MCF 10A (cell line): ENCODE measurements at regions not wholly inside any gene's neighbourhood (a gene's known extent, or its start where the extent isn't known, plus 50 kb on each side); places are given as distances from the start of the nearest gene placed in this dataset.

Experiments used
- BruUV-seq: library from RNA; stranded (reverse); fragments of 400-500 nt; replicated peaks from 2 replicates; lab custom pipeline; 2021; lab: Mats Ljungman, UMichigan
- CTCF ChIA-PET: fragments of 300-600 bp; sonication (Branson Sonifier 250); formaldehyde crosslinking; extraction: SDS; loops from one replicate; lab custom pipeline; 2021; ENCODE audit warnings: antibody characterized with exemption, inconsistent platforms; lab: Yijun Ruan, JAX
- POLR2A ChIA-PET: fragments of 300-600, 350-650 bp; sonication (Branson Sonifier 250); formaldehyde crosslinking; extraction: SDS; loops from one replicate; lab custom pipeline; 2020; ENCODE audit warnings: antibody characterized with exemption, inconsistent platforms; lab: Yijun Ruan, JAX
- DNase-seq: peaks from one replicate; pipeline ENCODE4 v3.0.0-alpha.2; 2018; ENCODE audit not compliant: unreplicated experiment
- H3K27ac Mint-ChIP-seq: one replicate; pipeline ENCODE4 v1.8.0; 2022; ENCODE audit warnings: mild to moderate bottlenecking, low read depth, mixed read lengths; ENCODE audit not compliant: unreplicated experiment
- H3K27me3 Mint-ChIP-seq: one replicate; pipeline ENCODE4 v1.8.0; 2022; ENCODE audit warnings: mixed read lengths; ENCODE audit not compliant: insufficient read depth, unreplicated experiment
- H3K36me3 Mint-ChIP-seq: one replicate; pipeline ENCODE4 v1.8.0; 2022; ENCODE audit warnings: mild to moderate bottlenecking, moderate library complexity, mixed read lengths; ENCODE audit not compliant: insufficient read depth, unreplicated experiment
- H3K4me1 Mint-ChIP-seq: one replicate; pipeline ENCODE4 v1.8.0; 2022; ENCODE audit warnings: mixed read lengths; ENCODE audit not compliant: insufficient read depth, unreplicated experiment
- H3K4me3 Mint-ChIP-seq: one replicate; pipeline ENCODE4 v1.8.0; 2022; ENCODE audit warnings: mild to moderate bottlenecking, moderate library complexity, mixed read lengths; ENCODE audit not compliant: unreplicated experiment
- H3K9me3 Mint-ChIP-seq: one replicate; pipeline ENCODE4 v1.8.0; 2022; ENCODE audit warnings: mixed read lengths; ENCODE audit not compliant: unreplicated experiment
- intact Hi-C: fragments of 100-400 bp; cut with micrococcal nuclease; formaldehyde crosslinking; loops from 2 replicates; pipeline ENCODE4 v1.14.1; 2022
- TF ChIP-seq, protein P1 (sequence below): fragments of 200-600 bp; IDR thresholded peaks from one replicate; pipeline ENCODE4 v1.8.0; 2022; ENCODE audit warnings: antibody characterized with exemption, mild to moderate bottlenecking; ENCODE audit not compliant: unreplicated experiment

DNA sequence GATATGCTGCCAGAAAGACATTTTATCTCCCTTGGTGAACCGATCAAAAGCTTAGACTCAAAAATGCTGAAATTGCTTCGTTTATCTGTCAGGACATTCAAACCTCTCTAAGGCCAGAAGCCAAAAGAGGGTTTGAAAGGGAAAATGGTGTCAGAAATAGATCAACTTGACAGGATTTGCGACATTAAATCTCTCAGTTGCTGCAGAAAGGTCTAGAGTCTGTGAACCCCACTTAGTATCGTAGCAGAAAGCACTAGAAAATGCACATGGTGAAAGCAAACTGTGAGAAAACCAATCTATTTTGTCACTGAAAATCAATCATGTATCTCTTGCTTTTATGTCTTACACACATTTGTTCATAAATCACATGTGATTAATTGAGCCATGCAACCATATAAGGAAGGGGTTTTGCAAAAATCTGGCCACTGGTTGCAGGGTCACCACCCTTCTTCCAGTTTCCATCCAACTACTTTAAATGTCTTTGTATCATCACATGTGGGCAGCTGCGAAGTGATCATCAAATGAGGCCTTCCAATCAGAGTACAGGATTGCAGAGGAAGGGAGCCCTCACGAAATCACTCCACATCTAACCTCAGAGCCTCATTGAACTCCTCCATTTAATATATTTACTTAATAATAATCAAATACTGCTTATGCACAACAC lies 347.2 kb upstream of the ANXA10 start:
- H3K4me1 Mint-ChIP-seq = no peaks in the 10 kb centered on the region
- H3K27ac Mint-ChIP-seq = no peak overlapping the region
- BruUV-seq = no TSS peak
- H3K27me3 Mint-ChIP-seq = no peaks in the 10 kb centered on the region
- CTCF ChIA-PET = interaction anchor here (0.7 kb wide), 1 partner anchor 237 kb away, joined by 3 read pairs; no protein-coding TSS in a partner anchor
- H3K4me3 Mint-ChIP-seq = no peak overlapping the region
- H3K36me3 Mint-ChIP-seq = no peaks in the 10 kb centered on the region
- POLR2A ChIA-PET = no interaction called here
- TF ChIP-seq, protein P1, sequence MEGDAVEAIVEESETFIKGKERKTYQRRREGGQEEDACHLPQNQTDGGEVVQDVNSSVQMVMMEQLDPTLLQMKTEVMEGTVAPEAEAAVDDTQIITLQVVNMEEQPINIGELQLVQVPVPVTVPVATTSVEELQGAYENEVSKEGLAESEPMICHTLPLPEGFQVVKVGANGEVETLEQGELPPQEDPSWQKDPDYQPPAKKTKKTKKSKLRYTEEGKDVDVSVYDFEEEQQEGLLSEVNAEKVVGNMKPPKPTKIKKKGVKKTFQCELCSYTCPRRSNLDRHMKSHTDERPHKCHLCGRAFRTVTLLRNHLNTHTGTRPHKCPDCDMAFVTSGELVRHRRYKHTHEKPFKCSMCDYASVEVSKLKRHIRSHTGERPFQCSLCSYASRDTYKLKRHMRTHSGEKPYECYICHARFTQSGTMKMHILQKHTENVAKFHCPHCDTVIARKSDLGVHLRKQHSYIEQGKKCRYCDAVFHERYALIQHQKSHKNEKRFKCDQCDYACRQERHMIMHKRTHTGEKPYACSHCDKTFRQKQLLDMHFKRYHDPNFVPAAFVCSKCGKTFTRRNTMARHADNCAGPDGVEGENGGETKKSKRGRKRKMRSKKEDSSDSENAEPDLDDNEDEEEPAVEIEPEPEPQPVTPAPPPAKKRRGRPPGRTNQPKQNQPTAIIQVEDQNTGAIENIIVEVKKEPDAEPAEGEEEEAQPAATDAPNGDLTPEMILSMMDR = no peak
- intact Hi-C loops = no loop called here
- H3K9me3 Mint-ChIP-seq = no peaks in the 10 kb centered on the region
- no peak for DNase-seq

DNA sequence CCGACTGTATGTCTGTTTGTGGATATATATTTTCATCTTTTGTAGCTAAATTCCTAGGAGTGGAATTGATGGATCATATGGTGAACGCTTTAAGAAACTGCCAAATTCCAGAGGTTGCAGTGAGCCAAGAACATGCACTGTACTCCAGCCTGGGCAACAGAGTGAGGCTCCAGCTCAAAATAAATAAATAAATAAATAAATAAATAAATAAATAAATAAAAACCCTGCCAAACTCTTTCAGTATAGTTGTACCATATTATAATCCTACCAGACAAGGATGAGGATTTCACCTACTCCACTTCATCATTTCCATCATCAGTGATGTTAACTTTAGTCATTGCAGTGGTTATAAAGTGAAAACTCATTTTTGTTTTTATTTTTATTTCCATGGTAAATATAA lies 325.1 kb upstream of the ANXA10 start:
- peaks cover 8% of the 10 kb centered on the region for H3K9me3 Mint-ChIP-seq
- no TSS peak for BruUV-seq
- no peak overlapping the region for H3K4me3 Mint-ChIP-seq
- no peak overlapping the region for H3K27ac Mint-ChIP-seq
- TF ChIP-seq, protein P1 = no peak
- no peaks in the 10 kb centered on the region for H3K4me1 Mint-ChIP-seq
- ChIA-PET POLR2A (no interaction called here), CTCF (no interaction called here)
- DNase-seq = no peak
- no peaks in the 10 kb centered on the region for H3K27me3 Mint-ChIP-seq
- no peaks in the 10 kb centered on the region for H3K36me3 Mint-ChIP-seq
- intact Hi-C loops = no loop called here

DNA sequence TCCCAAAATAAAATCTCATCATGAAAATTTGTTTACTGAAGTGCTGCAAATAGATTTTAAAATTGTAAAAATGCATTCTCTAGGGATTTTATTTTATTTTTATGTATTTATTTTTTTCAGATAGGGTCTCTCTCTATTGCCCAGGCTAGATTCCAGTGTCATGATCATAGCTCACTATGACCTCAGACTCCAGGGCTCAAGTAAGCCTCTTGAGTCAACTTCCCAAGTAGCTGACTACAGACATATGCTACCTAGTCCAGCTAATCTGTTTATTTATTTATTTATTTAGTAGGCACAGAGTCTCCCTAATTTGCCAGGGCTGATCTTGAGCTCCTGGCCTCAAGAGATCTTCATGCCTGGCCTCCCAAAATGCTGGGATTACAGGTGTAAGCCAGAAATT lies 317.7 kb upstream of the ANXA10 start:
- Mint-ChIP-seq H3K9me3 (no peaks in the 10 kb centered on the region), H3K27ac (no peak overlapping the region), H3K27me3 (no peaks in the 10 kb centered on the region), H3K4me1 (no peaks in the 10 kb centered on the region), H3K4me3 (no peak overlapping the region), H3K36me3 (no peaks in the 10 kb centered on the region)
- TF ChIP-seq, protein P1 = no peak
- POLR2A ChIA-PET = no interaction called here
- intact Hi-C loops = no loop called here
- DNase-seq = no peak
- BruUV-seq = no TSS peak
- CTCF ChIA-PET = interaction anchor here (0.7 kb wide), 2 partner anchors 11 kb away, joined by 3 read pairs; no protein-coding TSS in a partner anchor

DNA sequence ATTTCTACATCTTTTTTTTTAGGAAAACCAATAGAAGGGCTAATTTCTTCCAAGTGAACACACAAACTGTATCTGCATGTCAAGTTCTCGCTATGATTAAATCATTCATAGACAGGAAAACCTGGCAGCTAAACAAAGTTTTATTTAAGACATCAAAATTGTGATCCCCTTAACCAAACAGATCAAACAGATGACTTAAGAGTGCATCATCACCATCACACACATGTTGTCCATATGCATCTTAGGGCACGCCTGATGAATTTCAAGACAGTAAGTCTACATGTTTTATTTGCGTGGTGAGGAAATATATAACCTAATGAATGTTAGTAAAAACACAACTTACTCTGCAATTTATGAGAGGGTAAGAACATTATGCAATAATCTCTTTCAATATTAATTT lies 317.0 kb upstream of the ANXA10 start:
- CTCF ChIA-PET = interaction anchor here (0.7 to 1.0 kb wide), 2 partner anchors 10 to 16 kb away, joined by 3 to 4 read pairs; no protein-coding TSS in a partner anchor
- Mint-ChIP-seq H3K4me1 (peaks cover 6% of the 10 kb centered on the region), H3K36me3 (no peaks in the 10 kb centered on the region), H3K9me3 (no peaks in the 10 kb centered on the region), H3K4me3 (no peak overlapping the region), H3K27ac (no peak overlapping the region), H3K27me3 (no peaks in the 10 kb centered on the region)
- no TSS peak for BruUV-seq
- TF ChIP-seq, protein P1 = no peak
- POLR2A ChIA-PET = no interaction called here
- no peak for DNase-seq
- intact Hi-C loops = no loop called here
